SK-N-SH treated with all-trans-retinoic acid at 6 μM for 48 hours (cell line): ENCODE measurements at regions not wholly inside any gene's neighbourhood (a gene's known extent, or its start where the extent isn't known, plus 50 kb on each side); places are given as distances from the start of the nearest gene placed in this dataset.

ENCODE experiments used
- ISL1 ChIP-seq: fragments of 250-450 bp; sonication (Bioruptor Pico); IDR thresholded peaks from 2 replicates; pipeline ENCODE4 v2.1.2; 2022; ENCODE audit warnings: mild to moderate bottlenecking, moderate library complexity
- OSR1 ChIP-seq: fragments of 250-450 bp; sonication (Bioruptor Pico); IDR thresholded peaks from 2 replicates; pipeline ENCODE4 v1.8.0; 2022; ENCODE audit warnings: moderate library complexity, mild to moderate bottlenecking, inconsistent platforms
- PATZ1 ChIP-seq: fragments of 250-450 bp; sonication (Bioruptor Pico); IDR thresholded peaks from 2 replicates; pipeline ENCODE4 v1.8.0; 2020; ENCODE audit warnings: mild to moderate bottlenecking, moderate library complexity, borderline replicate concordance
- ZFP3 ChIP-seq: fragments of 250-450 bp; sonication (Bioruptor Pico); IDR thresholded peaks from 2 replicates; pipeline ENCODE4 v1.5.0; 2020; ENCODE audit warnings: mild to moderate bottlenecking, moderate library complexity

DNA sequence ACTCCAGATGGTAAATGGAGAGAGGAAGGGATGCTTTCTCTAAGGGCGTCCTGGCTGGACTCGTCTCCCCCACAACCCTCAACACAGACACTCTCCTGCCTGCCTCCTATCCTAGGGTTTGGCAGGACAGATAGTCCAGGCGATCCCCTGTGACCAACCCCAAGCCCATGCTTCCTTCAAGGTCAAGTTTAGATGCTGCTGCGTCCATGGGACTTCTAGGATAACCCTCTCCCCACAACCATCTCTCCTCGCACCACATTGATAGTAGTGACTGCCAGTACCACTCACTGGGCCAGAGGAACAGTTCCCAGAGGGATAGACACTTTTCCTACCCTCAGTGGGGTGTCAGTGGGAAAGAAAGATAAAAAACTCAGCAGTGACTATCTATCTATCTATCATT, 166.0 kb downstream of the ABHD5 start:
- TF ChIP-seq ZFP3 (CRISPR knock-in tag) (no peak), ISL1 (no peak), OSR1 (CRISPR knock-in tag) (no peak), PATZ1 (CRISPR knock-in tag) (no peak)
